HG02840 (cell line): ENCODE measurements at regions not wholly inside any gene's neighbourhood (a gene's known extent, or its start where the extent isn't known, plus 50 kb on each side); places are given as distances from the start of the nearest gene placed in this dataset.

Source experiments
- ATAC-seq: cut with Tn5 transposase; IDR thresholded peaks from one replicate; pipeline ENCODE4 v1.9.1; 2021; ENCODE audit warnings: mild to moderate bottlenecking, moderate library complexity, moderate number of reproducible peaks; ENCODE audit not compliant: unreplicated experiment, low FRiP score

GRCh38 chr12:131348231-131348630 lies 362.7 kb upstream of the SFSWAP start:
- ATAC-seq: no peak

- ATAC-seq: no peak
These were observed 362.2 kb upstream of the SFSWAP start for GRCh38 chr12:131348646-131349045.

GRCh38 chr12:131349397-131350127 lies 361.3 kb upstream of the SFSWAP start:
- no peak for ATAC-seq

- no peak for ATAC-seq
These were observed 360.0 kb upstream of the SFSWAP start for GRCh38 chr12:131350943-131351318.

- ATAC-seq: no peak
These were observed 359.4 kb upstream of the SFSWAP start for GRCh38 chr12:131351319-131352028.

GRCh38 chr12:131352296-131352900 lies 358.5 kb upstream of the SFSWAP start:
- ATAC-seq: no peak

GRCh38 chr12:131353376-131353775 lies 357.5 kb upstream of the SFSWAP start:
- ATAC-seq: no peak

- ATAC-seq: no peak
These were observed 357.1 kb upstream of the SFSWAP start for GRCh38 chr12:131353826-131354225.

GRCh38 chr12:131355361-131356245 lies 355.3 kb upstream of the SFSWAP start:
- ATAC-seq: no peak

GRCh38 chr12:131356485-131357184 lies 354.3 kb upstream of the SFSWAP start:
- ATAC-seq: no peak

- ATAC-seq: no peak
These were observed 353.6 kb upstream of the SFSWAP start for GRCh38 chr12:131357185-131357747.

- ATAC-seq: no peak
These were observed 353.0 kb upstream of the SFSWAP start for GRCh38 chr12:131357920-131358319.

- no peak for ATAC-seq
These were observed 348.3 kb upstream of the SFSWAP start for GRCh38 chr12:131362291-131363211.

- ATAC-seq: no peak
These were observed 347.5 kb upstream of the SFSWAP start for GRCh38 chr12:131363393-131363792.

- ATAC-seq: no peak
These were observed 346.9 kb upstream of the SFSWAP start for GRCh38 chr12:131363841-131364495.

GRCh38 chr12:131364903-131365820 lies 345.7 kb upstream of the SFSWAP start:
- ATAC-seq: no peak

- ATAC-seq: no peak
These were observed 345.0 kb upstream of the SFSWAP start for GRCh38 chr12:131365821-131366260.
